ENCODE measurements at regions not wholly inside any gene's neighbourhood (a gene's known extent, or its start where the extent isn't known, plus 50 kb on each side); places are given as distances from the start of the nearest gene placed in this dataset.
"Not testable (repeated sequence)": the region's sequence is repeated elsewhere in the genome, so short reads cannot be mapped to it uniquely, and the experiment has no call there.

DNA sequence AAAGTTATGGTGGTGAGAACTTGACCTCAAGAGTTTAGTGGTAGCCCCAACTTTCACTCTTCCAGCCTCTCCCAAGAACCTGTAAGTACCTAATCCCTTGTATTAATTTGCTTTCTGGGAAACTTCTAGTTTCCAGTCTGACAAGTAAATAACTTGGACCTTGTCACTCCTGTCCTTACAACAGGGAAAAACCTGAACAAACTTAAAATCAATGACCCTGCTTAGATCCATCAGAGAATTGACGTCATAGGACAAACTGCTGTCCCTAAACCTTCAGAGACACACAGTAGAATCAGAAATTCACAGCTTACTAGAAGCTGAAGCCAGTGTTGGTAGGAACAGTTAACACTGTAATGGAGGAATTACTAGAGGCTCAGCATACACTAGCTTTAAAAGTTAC is 60.0 kb upstream of the DCLK2 start:
- FAIRE-seq (no peak), DNase-seq (ENCODE audit: insufficient read length, low spot score) (no peak)

DNA sequence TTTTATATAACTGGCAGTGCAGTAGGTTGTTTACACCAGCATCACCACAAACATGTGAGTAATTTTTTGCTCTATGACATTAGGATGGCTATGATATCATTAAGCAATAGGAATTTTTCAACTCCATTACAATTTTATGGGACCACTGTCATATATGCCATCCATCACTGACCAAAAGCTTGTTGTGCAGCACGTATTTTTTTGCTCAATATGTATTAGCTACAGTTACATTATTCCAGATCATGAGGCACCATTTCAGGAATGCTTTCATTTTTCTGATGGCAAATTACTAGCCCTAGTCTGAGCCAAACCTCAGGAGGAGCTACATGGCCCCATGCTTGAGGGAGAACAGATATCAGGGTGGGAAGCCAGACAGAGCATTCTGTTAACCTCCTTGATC is 56.8 kb upstream of the DCLK2 start:
- FAIRE-seq, result no peak

DNA sequence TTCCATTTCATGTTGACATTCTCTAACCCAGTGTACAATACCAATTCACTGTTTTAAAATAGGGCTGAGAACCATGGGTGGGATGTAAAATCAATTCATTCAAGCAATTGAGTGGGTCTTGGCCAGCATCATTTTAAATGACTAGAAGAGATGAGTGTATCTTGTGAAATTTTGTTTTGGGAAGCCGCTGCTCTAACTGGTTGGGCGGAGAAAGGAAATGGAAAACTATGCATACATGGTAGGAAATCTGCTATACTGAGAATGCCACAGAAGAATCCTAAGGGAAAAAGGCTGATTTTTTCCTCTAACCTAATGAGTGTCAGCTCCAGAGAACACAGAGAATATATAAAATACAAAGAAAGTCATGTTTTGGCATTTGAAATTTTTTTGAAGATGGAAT is 54.8 kb upstream of the DCLK2 start:
- FAIRE-seq, result no peak

More for the DNA sequence above, 56.8 kb upstream of the DCLK2 start:
- DNase-seq (ENCODE audit: insufficient read length, low spot score), result no peak

DNA sequence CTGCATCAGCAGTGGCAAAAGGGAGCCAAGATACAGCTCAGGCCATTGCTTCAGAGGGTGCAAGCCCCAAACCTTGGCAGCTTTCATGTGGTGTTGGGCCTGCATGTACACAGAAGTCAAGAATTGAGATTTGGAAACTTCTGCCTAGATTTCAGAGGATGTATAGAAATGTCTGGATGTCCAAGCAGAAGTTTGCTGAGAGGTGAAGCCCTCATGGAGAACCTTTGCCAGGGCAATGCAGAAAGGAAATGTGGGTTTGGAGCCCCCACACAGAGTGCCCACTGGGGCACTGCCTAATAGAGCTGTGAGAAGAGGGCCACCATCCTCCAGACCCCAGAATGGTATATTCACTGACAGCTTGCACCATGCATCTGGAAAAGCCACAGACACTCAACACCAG is 51.3 kb upstream of the DCLK2 start:
- DNase-seq (ENCODE audit: insufficient read length, low spot score); FAIRE-seq: not testable (repeated sequence)

More for the DNA sequence above, 54.8 kb upstream of the DCLK2 start:
- DNase-seq (ENCODE audit: insufficient read length, low spot score), result no peak
